RKO (cell line): ENCODE measurements at regions not wholly inside any gene's neighbourhood (a gene's known extent, or its start where the extent isn't known, plus 50 kb on each side); places are given as distances from the start of the nearest gene placed in this dataset.

ENCODE experiments used
- DNase-seq: peaks from one replicate; pipeline ENCODE4 v3.0.0-alpha.2; 2016; ENCODE audit warnings: low spot score

GRCh38 chr9:88792502-88792901 lies 198.8 kb upstream of the S1PR3 start:
- no peak for DNase-seq

GRCh38 chr9:88794100-88794499 lies 197.2 kb upstream of the S1PR3 start:
- no peak for DNase-seq

GRCh38 chr9:88796947-88797346 lies 194.3 kb upstream of the S1PR3 start:
- DNase-seq, result no peak

- no peak for DNase-seq
These were observed 192.8 kb upstream of the S1PR3 start for GRCh38 chr9:88798476-88798875.

- no peak for DNase-seq
These were observed 191.5 kb upstream of the S1PR3 start for GRCh38 chr9:88799541-88800328.

- no peak for DNase-seq
These were observed 191.0 kb upstream of the S1PR3 start for GRCh38 chr9:88800329-88800682.

GRCh38 chr9:88801214-88801796 lies 190.0 kb upstream of the S1PR3 start:
- no peak for DNase-seq

- DNase-seq, result no peak
These were observed 188.7 kb upstream of the S1PR3 start for GRCh38 chr9:88802533-88802932.

- no peak for DNase-seq
These were observed 187.6 kb upstream of the S1PR3 start for GRCh38 chr9:88803546-88804253.

- DNase-seq, result peak; percentile 32
These were observed 187.0 kb upstream of the S1PR3 start for GRCh38 chr9:88804254-88804596.

- DNase-seq, result no peak
These were observed 185.9 kb upstream of the S1PR3 start for GRCh38 chr9:88805217-88805943.

- no peak for DNase-seq
These were observed 183.8 kb upstream of the S1PR3 start for GRCh38 chr9:88807426-88807825.

GRCh38 chr9:88808019-88808656 lies 183.1 kb upstream of the S1PR3 start:
- DNase-seq, result no peak

- DNase-seq, result no peak
These were observed 182.4 kb upstream of the S1PR3 start for GRCh38 chr9:88808761-88809354.

- DNase-seq, result no peak
These were observed 181.7 kb upstream of the S1PR3 start for GRCh38 chr9:88809355-88810161.

GRCh38 chr9:88810826-88811225 lies 180.4 kb upstream of the S1PR3 start:
- no peak for DNase-seq

- DNase-seq, result no peak
These were observed 179.8 kb upstream of the S1PR3 start for GRCh38 chr9:88811511-88811910.

GRCh38 chr9:88812938-88813637 lies 178.2 kb upstream of the S1PR3 start:
- DNase-seq, result no peak

- DNase-seq, result no peak
These were observed 177.5 kb upstream of the S1PR3 start for GRCh38 chr9:88813638-88814209.

GRCh38 chr9:88814577-88814976 lies 176.7 kb upstream of the S1PR3 start:
- DNase-seq, result no peak
